GM21576 (cell line): ENCODE measurements at regions not wholly inside any gene's neighbourhood (a gene's known extent, or its start where the extent isn't known, plus 50 kb on each side); places are given as distances from the start of the nearest gene placed in this dataset.
"Not testable (repeated sequence)": the region's sequence is repeated elsewhere in the genome, so short reads cannot be mapped to it uniquely, and the experiment has no call there.

Source experiments
- ATAC-seq: cut with Tn5 transposase; IDR thresholded peaks from one replicate; pipeline ENCODE4 v1.9.1; 2021; ENCODE audit warnings: mild to moderate bottlenecking, moderate library complexity; ENCODE audit not compliant: unreplicated experiment

- no peak for ATAC-seq
Measured at GRCh38 chr10:63773962-63774361, 252.8 kb downstream of the REEP3 start.

GRCh38 chr10:63780101-63780500, 258.9 kb downstream of the REEP3 start:
- no peak for ATAC-seq

GRCh38 chr10:63781226-63781625, 260.0 kb downstream of the REEP3 start:
- ATAC-seq: no peak

- no peak for ATAC-seq
Measured at GRCh38 chr10:63783882-63784281, 262.7 kb downstream of the REEP3 start.

GRCh38 chr10:63788152-63788821, 267.1 kb downstream of the REEP3 start:
- ATAC-seq: no peak

GRCh38 chr10:63795094-63795860, 274.1 kb downstream of the REEP3 start:
- no peak for ATAC-seq

GRCh38 chr10:63798599-63799498, 277.6 kb downstream of the REEP3 start:
- ATAC-seq: no peak

GRCh38 chr10:63799521-63800300, 278.5 kb downstream of the REEP3 start:
- no peak for ATAC-seq

- ATAC-seq: no peak
Measured at GRCh38 chr10:63801166-63801565, 280.0 kb downstream of the REEP3 start.

GRCh38 chr10:63806330-63806729, 285.1 kb downstream of the REEP3 start:
- no peak for ATAC-seq

- ATAC-seq: no peak
Measured at GRCh38 chr10:63812501-63812900, 291.3 kb downstream of the REEP3 start.

- ATAC-seq: no peak
Measured at GRCh38 chr10:63819753-63820329, 298.6 kb downstream of the REEP3 start.

GRCh38 chr10:63822496-63822895, 301.3 kb downstream of the REEP3 start:
- ATAC-seq: no peak

GRCh38 chr10:63825111-63825510, 303.9 kb downstream of the REEP3 start:
- no peak for ATAC-seq

GRCh38 chr10:63825766-63826165, 304.6 kb downstream of the REEP3 start:
- ATAC-seq: no peak

GRCh38 chr10:63827018-63827417, 305.8 kb downstream of the REEP3 start:
- not testable (repeated sequence) for ATAC-seq

GRCh38 chr10:63829020-63829419, 307.8 kb downstream of the REEP3 start:
- no peak for ATAC-seq

- no peak for ATAC-seq
Measured at GRCh38 chr10:63829573-63830149, 308.5 kb downstream of the REEP3 start.

- ATAC-seq: no peak
Measured at GRCh38 chr10:63832686-63833085, 311.5 kb downstream of the REEP3 start.
